Thoracic aorta (tissue), 2 donors: ENCODE measurements at regions not wholly inside any gene's neighbourhood (a gene's known extent, or its start where the extent isn't known, plus 50 kb on each side); places are given as distances from the start of the nearest gene placed in this dataset.

Experiments
- ATAC-seq: fragments of 150-250 bp; one replicate; pipeline ENCODE4 v1.8.0; 2017; ENCODE audit warnings: low read depth; ENCODE audit not compliant: insufficient number of reproducible peaks, low FRiP score
- DNase-seq: peaks from one replicate; pipeline ENCODE4 v3.0.0-alpha.2; 2020; ENCODE audit warnings: low spot score
- H3K27ac ChIP-seq, 2 donors: fragments of 200-600 bp; sonication (generic); 1 replicate in 1 of 2; 2 replicates in 1 of 2; pipeline ENCODE4 v1.5.1; 2016; ENCODE audit warnings: mild to moderate bottlenecking in 2 of 2, moderate library complexity in 2 of 2
- H3K27me3 ChIP-seq: fragments of 200-600 bp; sonication (generic); replicated peaks from 2 replicates; pipeline ENCODE4 v1.6.0; 2016; ENCODE audit warnings: mild to moderate bottlenecking; ENCODE audit not compliant: insufficient read depth
- H3K36me3 ChIP-seq: fragments of 200-600 bp; sonication (generic); one replicate; pipeline ENCODE4 v1.5.1; 2016
- H3K4me1 ChIP-seq, 2 donors: fragments of 200-600 bp; sonication (generic); 1 replicate in 1 of 2; 2 replicates in 1 of 2; pipeline versions ENCODE4 v1.5.1 to v1.6.0; 2016; ENCODE audit warnings: low read depth in 2 of 2, mild to moderate bottlenecking in 1 of 2; ENCODE audit not compliant: control insufficient read depth in 1 of 2
- H3K4me3 ChIP-seq: fragments of 200-600 bp; sonication (generic); 2 replicates; pipeline ENCODE4 v1.5.1; 2016; ENCODE audit warnings: mild to moderate bottlenecking
- H3K9me3 ChIP-seq: fragments of 200-600 bp; sonication (generic); 2 replicates; pipeline ENCODE4 v1.5.1; 2016
- TF ChIP-seq, protein P1 (sequence below): fragments of 200-600 bp; sonication (generic); IDR thresholded peaks from one replicate; pipeline ENCODE4 v1.5.1; 2019; ENCODE audit warnings: antibody characterized with exemption

GRCh38 chr11:69902337-69902736 lies 83.1 kb upstream of the FGF3 start:
- Histone ChIP-seq H3K27me3 (no peaks in the 10 kb centered on the region), H3K4me3 (no peak overlapping the region), H3K4me1 (peaks cover 3 to 9% of the 10 kb centered on the region in 2 donors), H3K27ac (no peak overlapping the region), H3K9me3 (no peaks in the 10 kb centered on the region), H3K36me3 (no peaks in the 10 kb centered on the region)
- no peak for ATAC-seq
- no peak for DNase-seq
- TF ChIP-seq, protein P1, sequence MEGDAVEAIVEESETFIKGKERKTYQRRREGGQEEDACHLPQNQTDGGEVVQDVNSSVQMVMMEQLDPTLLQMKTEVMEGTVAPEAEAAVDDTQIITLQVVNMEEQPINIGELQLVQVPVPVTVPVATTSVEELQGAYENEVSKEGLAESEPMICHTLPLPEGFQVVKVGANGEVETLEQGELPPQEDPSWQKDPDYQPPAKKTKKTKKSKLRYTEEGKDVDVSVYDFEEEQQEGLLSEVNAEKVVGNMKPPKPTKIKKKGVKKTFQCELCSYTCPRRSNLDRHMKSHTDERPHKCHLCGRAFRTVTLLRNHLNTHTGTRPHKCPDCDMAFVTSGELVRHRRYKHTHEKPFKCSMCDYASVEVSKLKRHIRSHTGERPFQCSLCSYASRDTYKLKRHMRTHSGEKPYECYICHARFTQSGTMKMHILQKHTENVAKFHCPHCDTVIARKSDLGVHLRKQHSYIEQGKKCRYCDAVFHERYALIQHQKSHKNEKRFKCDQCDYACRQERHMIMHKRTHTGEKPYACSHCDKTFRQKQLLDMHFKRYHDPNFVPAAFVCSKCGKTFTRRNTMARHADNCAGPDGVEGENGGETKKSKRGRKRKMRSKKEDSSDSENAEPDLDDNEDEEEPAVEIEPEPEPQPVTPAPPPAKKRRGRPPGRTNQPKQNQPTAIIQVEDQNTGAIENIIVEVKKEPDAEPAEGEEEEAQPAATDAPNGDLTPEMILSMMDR = no peak

DNA sequence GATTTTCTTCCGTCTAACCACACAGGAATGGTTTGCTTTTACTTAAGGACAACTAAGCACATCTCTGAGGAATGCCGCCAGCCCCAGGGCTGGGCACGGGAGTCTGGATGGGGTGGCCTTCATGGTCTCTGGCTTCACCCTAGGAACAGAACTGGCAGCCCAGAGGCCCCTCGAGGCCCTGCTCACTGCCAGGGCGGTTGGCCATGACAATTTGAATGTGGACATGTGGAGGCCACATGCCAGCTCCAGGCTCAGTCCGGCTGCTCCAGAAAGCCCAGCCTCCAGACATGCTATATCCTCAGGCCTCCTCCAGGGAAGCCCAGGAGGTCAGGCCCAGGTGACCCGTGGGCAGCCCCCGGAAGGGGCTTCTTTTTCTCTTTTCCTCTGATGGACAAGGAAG lies 84.0 kb upstream of the FGF3 start:
- Histone ChIP-seq H3K36me3 (no peaks in the 10 kb centered on the region), H3K4me1 (peaks cover 3 to 9% of the 10 kb centered on the region in 2 donors), H3K27ac (no peak overlapping the region), H3K9me3 (no peaks in the 10 kb centered on the region), H3K27me3 (no peaks in the 10 kb centered on the region), H3K4me3 (no peak overlapping the region)
- TF ChIP-seq, protein P1 = no peak
- ATAC-seq = no peak
- DNase-seq = no peak

- DNase-seq (no peak), ATAC-seq (no peak)
- Histone ChIP-seq H3K4me1 (peaks cover 3 to 11% of the 10 kb centered on the region in 2 donors), H3K9me3 (no peaks in the 10 kb centered on the region), H3K27me3 (no peaks in the 10 kb centered on the region), H3K4me3 (no peak overlapping the region), H3K27ac (no peak overlapping the region), H3K36me3 (no peaks in the 10 kb centered on the region)
- TF ChIP-seq, protein P1 = no peak
Measured at GRCh38 chr11:69904161-69904973, 85.2 kb upstream of the FGF3 start.

DNA sequence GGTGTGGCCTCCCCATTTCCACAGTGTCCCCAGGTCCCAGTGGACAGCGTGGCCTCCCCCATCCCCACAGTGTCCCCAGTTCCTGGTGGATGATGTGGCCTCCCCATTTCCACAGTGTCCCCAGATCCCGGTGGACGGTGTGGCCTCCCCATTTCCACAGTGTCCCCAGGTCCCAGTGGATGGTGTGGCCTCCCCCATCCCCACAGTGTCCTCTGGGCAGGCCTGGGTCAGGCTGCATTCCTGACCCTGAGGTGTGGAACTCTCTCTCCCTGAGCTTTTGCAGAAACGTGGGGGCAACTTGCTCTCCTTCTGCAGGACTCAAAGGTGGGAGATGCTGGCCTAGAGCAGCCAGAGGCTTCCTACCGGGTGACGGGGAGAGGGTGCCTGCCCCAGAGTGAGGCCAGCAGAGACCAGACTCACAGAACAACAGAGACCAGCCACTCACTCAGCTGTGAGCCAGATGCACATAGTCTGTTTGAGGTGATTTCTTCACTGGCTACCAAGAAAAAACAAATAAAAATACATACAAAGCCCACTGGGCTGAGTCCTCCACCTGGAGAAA lies 85.8 kb upstream of the FGF3 start:
- Histone ChIP-seq H3K9me3 (no peaks in the 10 kb centered on the region), H3K4me1 (peaks cover 3 to 18% of the 10 kb centered on the region in 2 donors), H3K4me3 (no peak overlapping the region), H3K36me3 (no peaks in the 10 kb centered on the region), H3K27me3 (no peaks in the 10 kb centered on the region), H3K27ac (no peak overlapping the region)
- ATAC-seq = no peak
- TF ChIP-seq, protein P1 = no peak
- no peak for DNase-seq

DNA sequence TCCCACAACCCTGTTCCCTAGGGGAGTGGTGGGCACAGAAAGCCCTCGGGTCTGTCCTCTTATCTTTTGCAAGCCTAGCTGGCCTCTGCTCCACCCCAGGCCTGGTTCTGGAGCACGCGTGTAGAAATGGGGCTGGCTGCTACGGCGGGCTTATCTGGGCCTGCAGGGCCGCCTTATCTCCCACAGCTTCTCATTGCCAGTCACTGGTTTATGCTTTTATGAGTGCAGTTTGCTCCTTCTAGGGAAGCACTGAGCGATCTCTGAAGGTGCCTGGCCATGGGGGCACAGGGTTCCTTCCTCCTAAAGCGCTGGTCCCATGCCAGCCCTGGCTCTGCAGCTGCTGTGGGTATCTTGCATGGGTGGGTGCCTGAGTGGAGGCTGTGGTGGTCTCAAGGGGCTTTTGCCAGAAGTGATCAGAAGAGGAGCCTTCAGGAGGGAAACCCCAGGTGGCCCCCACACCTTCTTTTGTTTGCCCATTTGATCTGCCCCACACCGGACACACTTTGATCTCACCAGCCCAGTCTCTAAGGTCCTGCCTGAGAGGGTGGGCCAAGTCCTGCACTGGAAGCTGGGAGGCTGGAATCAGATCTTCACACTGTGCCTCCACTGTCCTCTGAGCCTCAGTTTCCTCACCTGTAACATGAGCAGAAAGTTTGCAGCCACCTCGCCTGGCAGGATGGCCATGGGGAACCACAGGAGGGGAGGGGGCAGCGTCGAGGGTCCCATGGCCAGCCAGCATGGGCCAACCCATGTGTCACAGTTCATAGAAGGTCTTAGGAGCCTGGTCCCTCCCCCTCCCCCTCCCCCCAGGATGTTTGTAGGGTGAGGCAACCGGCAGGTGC lies 86.6 kb upstream of the FGF3 start:
- TF ChIP-seq, protein P1 = no peak
- no peaks in the 10 kb centered on the region for H3K27me3 ChIP-seq
- no peaks in the 10 kb centered on the region for H3K9me3 ChIP-seq
- ATAC-seq (no peak), DNase-seq (no peak)
- no peak overlapping the region for H3K4me3 ChIP-seq
- no peak overlapping the region for H3K27ac ChIP-seq
- H3K36me3 ChIP-seq = no peaks in the 10 kb centered on the region
- peaks cover 0 to 20% of the 10 kb centered on the region in 2 donors for H3K4me1 ChIP-seq
